ENCODE measurements at regions not wholly inside any gene's neighbourhood (a gene's known extent, or its start where the extent isn't known, plus 50 kb on each side); places are given as distances from the start of the nearest gene placed in this dataset.

GRCh38 chr13:54379461-54379860 is 1350.8 kb downstream of the OLFM4 start:
- TF ChIP-seq CTCF (IDR thresholded peaks at IDR 0.05) (no peak), POLR2A (IDR thresholded peaks at IDR 0.05) (no peak)

Measured in heart left ventricle (tissue), 13 donors.